IPS-NIHi7 (cell line): ENCODE measurements at regions not wholly inside any gene's neighbourhood (a gene's known extent, or its start where the extent isn't known, plus 50 kb on each side); places are given as distances from the start of the nearest gene placed in this dataset.
"Not testable (repeated sequence)": the region's sequence is repeated elsewhere in the genome, so short reads cannot be mapped to it uniquely, and the experiment has no call there.

Source experiments
- DNase-seq: peaks from one replicate; pipeline ENCODE4 v3.0.0; 2012; ENCODE audit warnings: mixed read lengths; ENCODE audit errors: extremely low spot score

DNA sequence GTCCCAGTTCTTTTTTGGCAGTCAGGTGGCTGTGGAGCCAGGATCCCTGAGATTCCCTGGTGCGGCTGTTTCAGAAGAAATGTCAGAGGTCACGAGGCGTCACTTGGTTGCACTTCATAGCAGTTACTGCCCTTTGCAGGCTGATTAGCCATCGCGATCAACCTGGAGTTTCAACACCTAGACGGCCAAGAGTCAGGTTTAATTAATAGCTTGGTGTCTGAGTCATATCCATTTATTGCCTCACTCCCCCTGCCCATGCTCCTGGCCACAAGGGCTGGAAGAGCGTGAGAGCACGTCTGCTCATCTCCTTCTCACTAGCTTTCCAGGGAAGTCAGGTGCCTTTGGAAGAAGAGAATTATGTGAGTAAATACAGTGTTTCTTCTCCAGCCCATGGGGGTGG, 552.3 kb downstream of the TSN start:
- no peak for DNase-seq

DNA sequence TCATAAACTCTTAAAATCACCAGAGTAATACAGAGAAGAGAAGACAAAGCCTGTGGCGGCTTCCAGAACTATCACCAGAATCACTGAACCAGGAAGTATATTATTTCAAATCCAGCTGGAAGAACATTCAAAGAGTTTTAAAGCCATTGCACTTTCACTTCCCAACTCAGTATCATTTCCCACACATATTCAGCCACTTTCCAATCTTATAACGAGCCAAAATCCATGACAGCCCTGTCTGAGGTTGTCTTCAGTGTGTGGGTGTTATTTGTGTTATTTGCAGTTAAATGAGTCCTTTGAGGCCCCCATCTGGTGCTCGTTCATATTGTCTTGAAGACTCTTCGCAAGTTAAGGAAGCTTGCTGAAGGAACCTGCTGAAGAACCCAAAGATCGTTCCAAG, 559.9 kb downstream of the TSN start:
- no peak for DNase-seq

DNA sequence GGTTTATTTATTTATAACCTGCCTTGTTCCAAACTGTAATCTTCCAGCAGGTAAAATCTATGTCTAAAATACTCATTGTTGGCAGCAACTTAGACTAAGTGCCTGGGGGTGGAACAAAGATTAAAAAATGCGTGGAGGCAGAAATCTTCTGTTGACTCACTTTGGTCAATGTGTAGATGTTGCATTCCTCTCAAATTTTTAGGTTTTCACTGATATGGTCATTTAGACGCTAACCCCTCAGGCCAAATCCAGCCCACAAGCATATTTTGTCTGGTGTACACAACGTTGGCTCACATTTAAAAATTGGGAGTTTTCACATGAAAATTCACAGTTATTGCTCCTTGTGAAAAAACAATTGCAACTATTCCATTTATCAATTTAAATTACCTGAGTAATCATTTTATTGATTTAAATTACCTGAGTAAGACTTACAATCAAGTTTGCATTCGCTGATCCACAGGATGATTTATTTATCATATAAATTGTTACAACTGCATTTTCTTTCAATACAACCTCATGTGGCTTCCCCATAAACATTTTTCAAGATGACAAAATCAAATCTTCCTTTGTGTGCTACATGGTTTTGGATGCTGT, 564.2 kb downstream of the TSN start:
- DNase-seq: no peak

DNA sequence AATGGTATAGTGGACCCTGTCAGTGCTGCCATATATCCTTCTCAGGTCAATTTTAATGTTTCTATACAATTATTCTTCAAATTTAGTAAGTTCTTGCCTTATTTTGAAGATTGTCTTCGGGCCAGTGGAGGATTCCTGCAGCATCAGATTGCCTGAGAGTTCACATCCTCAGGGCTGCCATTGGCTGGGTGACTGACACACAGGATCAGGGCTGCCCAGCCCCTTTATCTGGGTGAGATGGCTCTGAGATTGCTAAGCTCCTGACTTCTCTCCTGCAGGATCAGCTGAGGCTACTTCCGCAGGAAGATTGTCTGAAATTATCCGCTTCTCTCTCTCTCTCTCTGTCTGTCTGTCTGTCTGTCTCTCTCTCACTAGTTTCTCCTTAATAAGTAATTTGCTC, 567.4 kb downstream of the TSN start:
- peak; percentile 30 for DNase-seq

DNA sequence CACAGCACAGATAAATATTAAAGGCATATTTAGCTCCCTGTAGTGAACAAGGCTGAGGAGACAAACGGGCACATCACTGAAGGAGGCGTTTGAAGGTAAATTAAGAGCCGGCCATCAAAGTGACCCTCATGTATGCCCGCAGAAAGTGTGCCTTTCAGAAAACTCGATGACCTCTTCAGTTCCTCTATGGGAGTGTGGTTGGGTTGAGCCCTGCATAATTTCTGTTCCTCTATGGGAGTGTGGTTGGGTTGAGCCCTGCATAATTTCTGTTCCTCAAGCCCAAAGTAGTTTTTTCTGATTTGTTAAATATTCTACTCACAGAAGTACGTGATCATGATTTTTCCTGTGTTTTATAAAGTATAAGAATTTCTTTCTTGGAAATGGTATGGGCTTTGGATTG, 568.5 kb downstream of the TSN start:
- no peak for DNase-seq

DNA sequence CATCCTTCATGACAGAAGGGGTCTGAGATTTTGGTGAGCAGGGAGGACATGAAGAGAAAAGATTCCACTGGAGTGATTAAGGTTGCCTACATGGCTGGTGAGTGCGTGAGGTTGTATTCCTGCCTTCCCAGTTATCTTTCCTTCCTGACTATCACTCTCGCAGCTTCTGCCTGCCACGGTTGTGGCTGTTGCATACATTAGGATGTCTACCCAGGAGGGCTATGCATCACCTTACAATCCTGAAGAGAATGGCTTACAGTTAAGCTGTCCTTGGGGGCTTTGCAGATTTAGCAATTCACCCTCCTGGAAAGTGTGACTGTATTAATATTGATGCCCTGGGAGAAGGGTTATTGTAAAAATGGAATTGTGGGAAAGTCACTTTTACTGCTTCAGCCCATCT, 571.0 kb downstream of the TSN start:
- DNase-seq: no peak

DNA sequence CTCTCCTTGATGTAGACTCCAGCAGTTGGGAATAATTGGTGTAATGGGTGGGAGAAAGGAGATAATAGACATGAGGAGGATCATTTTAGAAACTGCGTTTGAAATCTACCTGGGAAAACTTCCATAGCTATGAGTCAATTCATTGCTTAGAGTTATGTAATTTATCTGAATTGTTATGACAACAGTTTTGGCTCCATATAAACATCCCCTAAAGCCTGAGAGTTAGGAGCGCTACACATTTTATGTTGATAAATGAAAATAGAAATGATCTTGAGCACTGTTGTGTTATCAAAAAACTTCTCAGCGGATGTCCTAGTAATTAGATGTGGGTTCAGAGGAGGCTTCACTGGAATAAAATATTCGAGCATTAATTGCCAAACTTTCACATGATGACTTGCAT, 573.4 kb downstream of the TSN start:
- DNase-seq: no peak

DNA sequence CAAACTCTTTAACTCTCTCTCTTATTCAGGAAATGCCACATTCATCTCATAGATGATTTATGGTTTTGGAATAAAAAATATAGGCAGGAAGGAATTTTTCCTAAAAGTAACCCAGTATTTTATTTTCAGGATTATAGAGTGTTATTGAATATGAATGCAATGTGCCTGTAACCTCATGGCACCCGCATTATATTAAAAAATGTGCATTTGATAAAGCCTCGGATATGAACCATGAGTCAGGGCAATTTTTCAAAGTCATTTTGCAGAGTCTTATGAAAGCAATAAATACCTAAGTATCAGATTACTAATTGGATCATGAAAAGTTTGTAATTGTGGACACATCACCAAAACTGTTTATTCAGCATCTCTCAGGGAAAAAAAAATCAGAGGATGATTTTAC, 573.8 kb downstream of the TSN start:
- no peak for DNase-seq

DNA sequence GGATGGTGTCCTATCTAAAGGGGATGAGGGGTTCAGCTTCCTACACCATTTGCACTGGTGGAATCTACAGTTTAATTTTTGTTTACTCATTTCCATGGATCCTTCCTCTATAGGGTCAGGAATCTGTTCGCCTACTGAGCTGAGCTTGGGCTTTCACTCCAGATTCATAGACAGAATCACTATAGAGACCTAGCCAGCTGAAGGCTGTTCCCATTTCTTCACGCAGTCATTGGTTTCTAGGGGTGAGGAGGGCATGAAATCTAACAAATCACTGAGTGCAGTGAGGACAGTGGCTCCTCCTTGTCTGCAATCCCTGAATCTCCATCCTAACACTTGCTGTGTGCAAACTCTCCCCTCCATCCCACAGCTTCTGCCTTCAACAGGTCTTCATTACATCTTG, 578.5 kb downstream of the TSN start:
- no peak for DNase-seq

DNA sequence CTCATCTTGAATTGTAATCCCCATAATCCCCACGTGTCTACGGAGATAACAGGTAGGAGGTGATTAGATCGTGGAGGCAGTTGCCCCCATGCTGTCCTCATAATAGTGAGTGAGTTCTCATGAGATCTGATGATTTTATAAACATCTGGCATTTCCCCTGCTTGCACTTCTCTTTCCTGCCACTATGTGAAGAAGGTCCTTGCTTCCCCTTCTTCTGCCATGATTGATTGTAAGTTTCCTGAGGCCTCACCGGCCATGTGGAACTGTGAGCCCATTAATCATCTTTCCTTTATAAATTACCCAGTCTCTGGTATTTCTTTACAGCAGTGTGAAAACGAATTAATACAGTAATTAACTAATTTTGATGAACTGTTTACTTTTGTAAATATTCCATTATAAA, 582.5 kb downstream of the TSN start:
- no peak for DNase-seq

DNA sequence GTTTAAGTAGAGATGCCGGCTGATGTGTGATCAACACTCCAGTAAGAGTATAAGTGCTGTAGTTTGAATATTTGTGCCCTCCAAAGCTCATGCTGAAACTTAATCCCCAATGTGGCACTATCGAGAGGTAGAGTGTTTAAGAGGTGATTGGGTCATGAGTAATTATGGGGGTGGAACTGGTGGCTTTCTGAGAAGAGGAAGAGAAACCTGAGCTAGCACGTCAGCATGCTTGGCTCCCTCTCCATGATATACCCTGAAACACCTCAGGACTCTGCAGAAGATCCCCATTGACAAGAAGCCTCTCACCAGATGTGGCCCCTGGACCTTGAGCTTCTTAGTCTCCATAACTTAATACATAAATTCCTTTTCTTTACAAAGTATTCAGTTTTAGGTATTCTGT, 584.8 kb downstream of the TSN start:
- no peak for DNase-seq

DNA sequence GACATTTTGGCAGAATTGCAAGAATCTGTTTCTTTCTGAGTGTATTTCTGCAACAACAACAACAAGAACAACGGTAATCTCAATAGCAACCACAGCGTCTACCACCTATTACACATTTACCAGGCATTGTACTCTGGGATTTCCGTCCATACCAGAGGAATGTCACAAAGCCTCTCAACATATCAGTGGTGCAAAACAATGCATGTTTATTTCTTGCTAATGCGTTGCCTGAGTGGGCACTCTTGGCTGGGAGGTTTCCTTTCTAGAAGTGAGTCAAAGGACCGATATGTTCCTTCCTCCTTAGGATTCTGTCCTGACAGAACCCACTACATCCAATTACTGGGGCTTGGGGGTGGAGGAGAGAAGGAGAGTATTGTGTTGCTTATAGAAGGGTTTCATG, 585.6 kb downstream of the TSN start:
- DNase-seq: no peak

DNA sequence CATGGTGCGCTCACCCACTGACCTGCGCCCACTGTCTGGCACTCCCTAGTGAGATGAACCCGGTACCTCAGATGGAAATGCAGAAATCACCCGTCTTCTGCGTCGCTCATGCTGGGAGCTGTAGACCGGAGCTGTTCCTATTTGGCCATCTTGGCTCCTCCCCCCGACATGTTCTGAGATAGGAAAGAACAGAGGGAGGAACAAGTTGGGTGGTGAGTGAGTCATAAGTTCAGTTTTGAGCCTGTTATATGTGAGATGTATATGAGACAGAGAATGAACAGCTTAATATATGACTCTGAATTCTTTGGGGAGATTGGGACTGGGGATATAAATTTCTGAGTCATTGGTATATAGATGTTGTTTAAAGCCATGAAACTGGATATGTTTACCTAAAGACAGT, 596.7 kb downstream of the TSN start:
- not testable (repeated sequence) for DNase-seq

DNA sequence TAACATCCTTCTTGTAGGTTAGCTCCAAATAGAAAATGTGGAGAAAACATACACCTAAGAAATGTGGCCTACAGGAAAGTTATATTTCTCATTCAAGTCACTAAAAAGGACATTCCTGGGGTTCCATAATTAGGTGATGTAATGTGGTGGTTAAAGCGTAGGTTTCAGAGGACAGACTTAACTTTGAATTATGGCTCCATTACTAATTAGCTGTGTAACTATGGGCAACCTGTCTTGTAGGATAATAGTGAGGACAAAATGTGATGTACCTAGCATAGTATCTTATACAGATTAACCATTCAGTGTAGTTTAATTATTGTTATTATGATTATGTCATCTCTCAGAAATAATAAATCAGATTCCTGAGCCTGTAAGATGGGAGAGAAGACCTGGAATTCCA, 602.5 kb downstream of the TSN start:
- DNase-seq: no peak

DNA sequence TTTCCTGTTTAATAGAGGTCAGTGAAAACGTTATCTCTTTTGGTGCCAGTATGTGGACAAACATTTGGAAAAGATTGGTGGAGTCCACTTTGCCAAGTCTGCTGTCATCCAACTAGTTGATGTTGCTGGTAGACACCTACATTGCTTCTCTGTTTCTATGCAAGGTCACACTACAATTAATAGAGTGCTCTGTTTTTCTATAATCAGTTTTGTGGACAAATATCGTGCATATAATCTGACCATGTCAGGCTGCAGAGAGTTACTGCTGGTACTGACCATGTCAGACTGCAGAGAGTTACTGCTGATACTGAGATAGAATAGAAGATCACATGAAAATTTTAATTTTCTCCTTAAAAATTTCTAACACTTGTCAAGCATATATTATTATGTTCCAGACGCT, 603.3 kb downstream of the TSN start:
- no peak for DNase-seq

DNA sequence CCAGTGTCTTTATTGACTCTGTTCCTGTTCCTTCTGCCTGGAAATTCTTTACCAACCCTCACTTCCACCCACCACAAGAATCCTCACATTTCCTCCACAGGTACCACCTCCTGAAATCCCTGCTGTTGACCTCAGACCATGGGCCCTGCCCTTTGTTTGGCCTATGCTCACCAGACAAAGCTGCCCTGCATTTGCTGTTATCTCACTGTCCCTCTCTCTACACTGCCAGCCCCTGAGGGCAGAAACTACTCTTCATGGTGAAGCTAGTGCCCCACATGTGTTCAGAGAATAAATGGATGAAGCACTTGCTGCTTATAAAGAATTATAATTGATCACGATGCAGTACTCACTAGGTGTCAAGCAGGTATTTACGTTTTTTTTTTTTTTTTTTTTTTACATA, 608.4 kb downstream of the TSN start:
- DNase-seq: peak; percentile 14

DNA sequence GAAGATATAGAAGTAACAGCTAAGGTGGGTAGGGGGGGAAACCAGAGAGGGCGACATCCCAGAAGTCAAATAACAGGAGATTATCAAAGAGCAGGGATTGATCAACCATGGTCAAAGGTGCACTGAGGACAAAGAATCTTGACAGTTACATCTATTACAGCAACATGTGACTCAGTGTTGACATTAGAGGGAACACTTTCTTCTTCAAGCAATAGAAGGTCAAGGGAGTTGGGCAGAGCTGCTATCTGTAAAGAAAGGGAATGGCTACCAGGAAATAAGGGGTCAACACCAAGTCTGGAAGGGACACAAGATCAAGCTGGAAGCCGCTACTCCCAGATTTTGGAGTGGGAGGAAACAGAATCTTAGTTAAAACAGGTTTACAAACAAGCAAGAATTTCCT, 611.0 kb downstream of the TSN start:
- DNase-seq: no peak

DNA sequence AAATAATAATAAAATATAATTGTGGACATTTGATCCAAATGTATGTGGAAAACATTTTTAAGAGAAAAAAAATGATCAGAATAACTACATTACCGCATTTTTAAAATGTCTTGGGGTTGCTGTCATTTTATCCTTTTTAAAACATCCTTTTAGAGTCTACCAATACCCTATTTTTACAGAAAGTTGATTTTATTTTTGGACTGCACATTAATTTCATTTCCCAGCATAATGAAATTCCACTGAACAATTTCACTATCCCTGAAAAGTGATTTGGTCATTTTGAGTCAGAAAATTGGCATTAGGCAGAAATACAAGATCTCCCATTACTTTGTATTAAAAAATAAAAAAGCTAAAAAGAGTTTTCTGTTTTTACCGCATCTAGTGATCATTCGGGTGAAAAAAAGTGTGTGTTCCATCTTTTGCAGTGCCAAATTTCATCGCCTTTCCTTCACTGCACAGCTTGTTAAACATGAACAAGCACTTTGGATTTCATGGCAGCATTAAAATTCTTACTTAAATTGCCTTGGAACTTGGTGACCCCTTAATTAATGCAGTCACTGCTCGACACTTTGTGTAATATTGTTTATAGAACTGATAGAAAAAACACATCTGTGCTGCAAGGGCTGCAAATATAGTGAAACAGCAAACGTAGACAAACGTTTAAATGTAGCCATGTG, 611.7 kb downstream of the TSN start:
- no peak for DNase-seq

DNA sequence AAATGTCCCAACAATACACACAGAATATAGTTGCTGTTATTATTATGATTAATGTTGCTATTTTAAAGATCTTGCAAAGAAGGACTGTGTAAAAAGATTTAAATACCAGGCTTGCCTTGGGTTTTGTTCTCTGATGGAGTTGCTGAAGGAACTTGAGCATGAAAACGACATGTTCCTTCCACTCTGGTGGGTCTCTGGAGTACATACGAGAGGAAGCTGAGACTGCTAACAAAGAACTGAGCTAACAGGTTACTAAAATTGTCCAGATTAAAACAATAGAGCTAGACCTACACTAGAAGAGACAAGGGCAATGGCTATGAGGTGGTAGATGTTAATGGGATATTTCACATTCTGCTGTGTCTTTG, 612.2 kb downstream of the TSN start:
- DNase-seq: no peak

DNA sequence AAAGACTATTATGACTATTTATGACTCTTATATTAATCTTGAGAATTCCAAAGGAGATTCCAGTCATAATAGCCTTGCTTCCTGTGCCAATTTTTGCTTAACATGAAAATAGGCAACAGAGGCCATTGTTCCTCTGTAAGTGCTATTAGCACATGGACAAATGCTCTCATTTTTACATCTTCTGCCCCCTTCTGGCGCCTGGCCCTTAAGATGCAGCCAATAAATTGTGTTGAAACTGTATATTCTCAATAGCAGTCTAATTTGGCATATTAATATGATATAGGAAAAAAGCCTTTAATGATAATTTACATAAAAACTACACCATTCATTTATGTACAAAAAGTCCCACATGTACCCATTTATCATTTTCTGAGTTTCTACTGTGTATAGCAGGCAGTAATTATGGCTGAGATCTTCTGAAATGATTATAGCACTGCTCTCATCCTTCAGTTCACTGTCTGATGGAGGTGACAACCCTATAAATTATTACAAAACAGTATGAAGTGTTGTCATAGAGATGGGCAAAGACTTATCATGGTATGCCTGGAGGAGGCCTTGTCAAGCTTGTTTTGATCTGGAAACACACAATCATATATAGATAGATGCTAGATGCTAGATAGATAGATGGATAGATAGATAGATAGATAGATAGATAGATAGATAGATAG, 613.3 kb downstream of the TSN start:
- DNase-seq: no peak

DNA sequence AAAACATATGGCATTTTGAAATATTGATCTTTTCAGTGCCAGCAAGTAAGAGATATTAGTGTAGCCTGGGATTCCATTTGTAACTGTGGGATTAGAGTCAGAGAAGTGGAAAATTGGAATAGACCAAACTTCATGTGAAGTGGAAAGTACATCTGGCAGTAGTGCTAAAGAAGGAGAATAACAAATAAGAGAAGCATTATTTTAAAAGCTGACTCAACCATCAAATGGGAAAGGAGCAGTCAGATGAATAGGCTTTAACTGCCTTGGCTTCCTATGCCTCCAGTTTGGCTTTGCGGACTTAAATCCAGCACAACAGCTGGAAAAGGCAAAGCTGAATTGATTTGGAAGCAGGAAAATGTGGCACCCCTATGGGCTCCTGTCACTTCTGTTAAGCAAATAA, 623.1 kb downstream of the TSN start:
- no peak for DNase-seq

DNA sequence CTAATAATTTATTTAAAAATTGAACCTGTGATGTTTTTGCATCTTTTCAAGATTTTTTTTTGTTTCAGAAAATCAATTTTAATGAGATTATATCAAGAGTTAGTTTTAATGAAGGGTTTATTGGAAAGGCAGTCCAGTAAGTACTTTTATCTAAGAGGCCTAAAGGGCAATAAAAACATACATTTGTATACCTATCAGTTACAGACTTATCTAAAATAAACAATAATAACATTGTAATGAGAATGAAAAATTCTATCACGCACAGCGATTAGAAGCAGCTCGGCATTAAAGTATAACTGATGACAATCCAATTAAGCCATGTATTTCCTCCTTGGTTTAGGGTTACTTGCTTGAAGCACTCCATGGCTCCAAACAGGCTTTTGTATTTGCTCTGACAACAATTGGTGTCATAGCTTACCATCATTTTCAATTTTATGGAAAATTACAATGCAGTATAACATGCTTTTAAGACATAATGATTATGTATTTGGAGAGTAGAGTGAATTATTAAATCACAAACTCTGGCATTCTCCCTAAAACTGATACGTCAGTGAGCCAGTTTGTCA, 629.4 kb downstream of the TSN start:
- no peak for DNase-seq

DNA sequence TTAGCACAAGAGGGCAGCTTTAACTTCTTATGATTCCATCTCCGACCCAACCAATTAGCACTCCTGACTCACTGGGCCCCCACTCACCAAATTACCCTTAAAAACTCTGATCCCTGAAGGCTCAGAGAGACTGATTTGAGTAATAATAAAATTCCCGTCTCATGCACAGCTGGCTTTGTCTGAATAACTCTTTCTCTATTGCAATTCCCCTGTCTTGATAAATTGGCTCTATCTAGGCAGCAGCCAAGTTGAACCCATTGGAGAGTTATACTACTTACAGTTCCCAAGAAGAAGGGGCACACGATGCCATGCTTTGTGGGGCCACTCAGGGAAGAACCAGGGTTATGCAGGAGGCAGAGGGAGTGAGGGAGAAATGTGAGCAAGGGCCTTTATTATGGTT, 632.8 kb downstream of the TSN start:
- DNase-seq: no peak
